AML-193 (cell line): ENCODE measurements at regions not wholly inside any gene's neighbourhood (a gene's known extent, or its start where the extent isn't known, plus 50 kb on each side); places are given as distances from the start of the nearest gene placed in this dataset.
A peak's percentile ranks its signal among the peaks of the same experiment; 100 is the strongest.

Source experiments
- DNase-seq, 2 experiments: peaks; one replicate each; lab custom pipeline; 2025; lab: John Stamatoyannopoulos, UW

DNA sequence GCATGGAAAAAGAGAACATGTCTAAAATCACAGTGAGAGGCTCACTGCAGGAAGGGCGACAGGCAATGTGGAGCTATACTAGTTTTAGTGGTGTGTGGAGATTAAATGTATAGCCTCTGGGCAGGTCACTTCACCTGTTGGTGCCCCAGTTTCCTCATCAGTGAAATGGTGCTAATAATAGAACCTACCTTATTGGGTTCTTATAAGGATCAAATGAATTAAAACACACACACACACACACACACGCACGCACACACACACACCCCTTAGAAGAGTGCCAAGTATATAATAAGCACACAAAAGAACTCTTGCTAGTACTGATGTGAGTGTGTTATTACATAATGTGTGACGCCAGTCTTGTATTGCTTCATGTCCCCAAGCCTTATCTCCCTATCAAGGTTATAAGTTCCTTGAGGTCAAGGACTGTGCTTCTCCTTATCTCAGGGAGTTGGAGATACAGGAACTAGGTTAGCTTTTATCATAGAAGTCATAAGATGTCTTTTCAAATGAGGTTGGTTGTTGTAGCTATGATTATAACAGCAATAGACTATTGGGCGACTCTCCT is 98.0 kb upstream of the CXCR4 start:
- DNase-seq, result peak in 1 of 2 experiments; percentile 12

DNA sequence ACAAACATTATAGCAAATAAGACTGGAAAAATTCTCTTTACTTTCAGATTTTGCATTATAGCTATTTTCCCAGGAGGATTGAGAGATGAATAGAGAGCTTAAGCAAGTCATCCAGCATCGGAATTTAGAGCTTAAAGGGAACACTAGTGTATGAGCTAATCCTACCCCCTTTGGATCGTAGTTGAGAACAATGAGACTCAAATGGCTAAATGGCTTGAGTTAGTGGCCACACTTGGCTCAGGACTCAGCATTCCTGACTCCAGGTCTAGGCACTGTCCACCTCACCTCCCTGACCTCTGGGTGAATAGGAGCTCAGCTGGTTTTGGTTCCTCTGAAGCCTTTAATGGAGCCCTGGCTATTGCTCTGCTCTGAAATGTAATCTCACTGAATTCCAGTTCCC is 97.5 kb upstream of the CXCR4 start:
- no peak for DNase-seq

DNA sequence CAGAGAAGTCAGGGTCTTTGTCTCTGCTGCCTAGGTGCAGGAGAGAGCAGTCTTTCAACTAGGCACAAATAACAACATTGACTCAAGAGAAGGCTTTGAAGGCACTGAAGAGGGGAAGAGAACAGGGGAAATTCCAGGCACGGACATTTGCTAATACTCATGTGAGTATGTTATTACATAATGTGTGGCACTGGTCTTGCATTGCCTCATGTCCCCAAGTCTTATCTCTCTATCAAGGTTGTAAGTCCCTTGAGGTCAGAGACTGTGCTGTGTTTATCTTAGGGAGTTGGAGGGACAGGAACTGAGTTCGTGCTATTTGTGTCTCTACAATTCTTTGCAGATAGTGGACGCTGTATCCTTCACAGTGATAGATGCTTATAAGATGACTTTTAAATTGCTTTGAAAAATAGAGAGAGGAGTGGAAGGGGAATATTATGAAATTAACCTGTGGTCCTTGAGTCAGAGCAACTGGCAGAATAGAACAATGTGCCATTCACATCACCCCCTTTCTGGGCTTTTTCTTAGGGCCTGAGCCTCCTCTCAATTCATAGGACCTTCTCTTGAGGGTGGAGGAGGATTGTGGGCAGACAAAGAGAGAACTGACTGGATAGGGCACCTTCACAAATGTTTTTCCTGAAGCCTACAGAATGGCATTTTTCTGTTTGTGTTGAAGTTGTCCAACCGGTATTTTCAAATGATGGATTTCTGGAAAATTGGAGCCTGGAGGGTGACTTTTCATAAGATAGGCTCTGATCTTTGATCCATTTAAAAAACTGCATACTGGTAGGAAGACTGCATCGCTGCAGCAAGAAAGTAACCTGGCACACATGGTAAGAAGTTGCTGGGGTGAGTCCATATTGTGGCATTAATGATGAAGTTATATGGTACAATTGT is 96.6 kb upstream of the CXCR4 start:
- peak; percentile 93 to 95 for DNase-seq

DNA sequence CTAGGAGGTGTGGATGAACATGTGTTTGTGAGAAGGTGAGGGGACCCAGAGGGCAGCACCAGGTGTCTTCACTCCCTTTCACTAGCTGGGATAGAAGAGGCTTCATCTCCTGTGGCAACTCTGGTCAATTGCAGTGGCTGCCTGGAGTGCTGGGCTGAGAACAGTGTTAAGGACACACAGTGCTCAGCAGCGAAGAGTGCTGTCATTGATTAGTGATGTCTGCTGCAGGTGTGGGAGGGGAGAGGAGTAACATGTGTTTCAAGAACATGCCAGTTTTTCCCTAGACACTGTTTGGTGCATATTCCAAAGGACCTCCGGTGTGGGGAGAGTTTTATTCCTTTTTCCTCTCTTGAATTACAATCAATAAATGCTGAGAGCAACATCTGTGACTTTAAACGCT is 95.9 kb upstream of the CXCR4 start:
- DNase-seq, result no peak

DNA sequence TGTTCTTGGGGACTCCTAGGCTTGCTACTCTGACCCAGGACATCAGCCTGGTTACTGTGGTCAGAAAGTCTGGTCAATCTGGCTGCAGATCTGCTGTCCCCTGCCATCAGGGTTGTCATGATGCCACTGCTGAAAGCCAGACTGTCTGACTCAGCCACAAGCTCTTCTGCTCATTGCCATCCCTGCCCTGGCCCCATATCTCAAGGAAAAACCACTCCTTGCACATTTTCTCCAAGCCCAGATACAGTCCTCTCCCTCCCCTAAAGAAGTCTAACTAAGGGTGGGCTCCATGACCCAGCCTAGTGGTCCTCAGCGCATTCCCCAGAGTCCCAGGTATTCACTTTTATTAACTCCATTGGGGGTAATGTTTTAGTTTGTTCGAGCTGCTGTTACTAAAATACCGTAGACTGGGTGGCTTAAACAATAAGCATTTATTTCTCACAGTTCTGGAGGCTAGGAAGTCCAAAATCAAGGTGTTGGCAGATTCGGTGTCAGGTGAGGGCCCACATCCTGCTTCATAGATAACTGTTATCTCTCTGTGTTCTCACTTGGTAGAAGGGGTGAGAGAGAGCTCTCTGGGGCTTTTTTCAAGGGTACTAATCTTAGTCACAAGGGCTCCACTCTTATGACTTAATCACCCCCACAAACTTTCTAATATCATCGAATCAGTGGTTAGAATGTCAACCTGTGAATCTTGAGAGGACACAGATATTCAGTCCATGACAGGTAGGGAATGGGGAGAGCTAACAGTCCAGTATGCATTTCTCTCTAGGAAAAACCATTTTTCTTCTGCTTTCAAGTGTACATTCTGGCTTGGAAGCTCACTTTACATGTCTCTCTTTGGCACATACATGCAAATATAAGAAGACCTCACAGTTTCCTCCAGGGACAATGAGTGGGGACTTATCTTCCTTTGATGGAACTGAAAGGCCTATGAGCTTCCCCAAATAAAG is 94.8 kb upstream of the CXCR4 start:
- no peak for DNase-seq

DNA sequence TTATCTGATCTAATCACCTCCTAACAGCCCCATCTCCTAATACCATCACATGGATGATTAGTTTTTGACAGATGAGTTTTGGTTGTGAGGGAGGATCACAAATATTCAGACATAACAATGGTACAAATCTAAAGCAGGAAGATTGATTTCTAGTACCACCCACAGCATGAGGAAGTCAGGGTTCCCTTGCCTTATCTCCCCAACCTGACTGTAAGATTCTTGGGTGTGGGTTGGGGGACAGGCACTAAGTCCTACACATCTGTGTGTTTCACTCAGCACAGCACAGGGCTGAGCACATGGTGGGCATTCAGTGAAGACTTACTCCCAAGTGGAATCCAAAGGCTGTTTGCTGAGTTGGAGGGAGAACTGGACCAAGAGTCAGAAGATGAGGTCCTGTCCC is 93.8 kb upstream of the CXCR4 start:
- no peak for DNase-seq

DNA sequence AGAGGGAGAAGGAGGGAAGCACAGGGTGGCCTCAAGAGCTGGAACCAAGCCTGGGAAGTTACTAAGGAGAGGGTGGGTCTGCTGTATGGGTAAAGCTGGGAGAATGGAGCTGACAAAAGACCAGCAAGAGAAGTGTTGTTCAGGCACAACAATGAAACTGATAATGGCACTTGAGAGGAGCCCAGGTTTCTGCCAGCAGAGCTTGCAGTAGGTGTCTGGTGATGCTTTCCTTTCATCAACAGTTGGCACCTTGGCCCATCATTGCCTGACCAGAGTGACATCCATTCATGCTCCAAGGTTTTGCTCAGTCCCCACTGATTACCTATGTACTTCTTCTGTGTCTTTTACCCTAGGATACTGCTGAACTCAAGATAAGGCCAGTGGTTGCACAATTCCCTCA is 92.9 kb upstream of the CXCR4 start:
- no peak for DNase-seq

DNA sequence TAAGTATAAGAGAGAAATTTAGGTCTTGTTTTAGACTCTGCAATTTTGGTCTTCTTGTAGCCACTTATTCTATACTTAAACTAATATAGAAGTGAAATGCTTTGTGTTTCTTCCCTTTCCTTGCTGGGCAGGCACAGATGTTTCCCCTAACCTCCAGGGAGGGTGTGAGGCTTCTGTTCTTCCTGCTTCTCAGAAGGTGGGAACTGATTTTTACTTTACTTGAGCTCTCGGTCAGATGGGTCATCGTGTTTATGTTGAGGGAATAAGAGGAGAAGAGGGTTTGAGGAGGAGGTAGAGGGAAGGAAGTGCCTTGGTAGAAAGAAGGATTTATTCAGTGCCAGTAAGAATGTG is 92.5 kb upstream of the CXCR4 start:
- DNase-seq, result no peak

DNA sequence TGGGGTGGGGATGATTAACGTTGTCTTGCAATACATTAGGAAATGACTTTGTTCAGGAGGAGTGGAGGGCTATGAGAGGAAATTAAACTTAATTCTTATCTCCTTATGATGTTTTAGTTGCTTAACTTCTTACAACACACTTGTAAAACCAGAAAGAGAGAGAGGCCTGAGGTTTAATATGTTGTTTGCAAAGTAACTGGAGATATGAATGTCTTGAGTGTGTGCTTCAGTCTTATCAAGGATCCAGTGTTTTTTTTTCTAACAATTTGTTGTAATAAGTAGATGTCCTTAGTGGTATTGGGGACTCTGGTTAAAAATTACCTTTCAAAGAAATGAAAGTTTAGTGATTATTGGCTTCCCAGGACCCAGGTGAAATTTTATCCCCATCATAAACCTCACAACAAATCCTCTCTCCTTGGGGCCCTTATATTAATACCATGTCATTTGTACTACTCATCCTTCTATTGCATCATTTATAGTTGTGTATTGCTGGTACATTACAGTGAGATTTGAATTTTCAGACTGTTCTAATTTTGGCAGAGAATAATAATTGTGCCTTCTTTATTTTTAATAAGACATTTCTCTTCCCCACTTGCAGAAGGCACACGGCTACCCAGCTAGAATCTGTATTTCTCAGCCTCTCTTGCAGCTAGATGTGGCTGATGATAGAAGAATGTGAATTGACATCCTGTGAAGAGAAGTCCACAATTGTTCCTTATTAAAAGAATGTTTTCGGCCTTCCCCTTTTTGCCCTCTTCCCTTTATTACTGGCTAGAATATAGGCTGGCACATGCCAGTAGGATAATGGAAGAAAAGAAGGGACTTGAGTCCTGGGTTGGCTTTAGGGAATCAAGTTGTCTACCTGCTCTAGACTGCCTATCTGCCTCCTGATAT is 91.9 kb upstream of the CXCR4 start:
- DNase-seq, result no peak

DNA sequence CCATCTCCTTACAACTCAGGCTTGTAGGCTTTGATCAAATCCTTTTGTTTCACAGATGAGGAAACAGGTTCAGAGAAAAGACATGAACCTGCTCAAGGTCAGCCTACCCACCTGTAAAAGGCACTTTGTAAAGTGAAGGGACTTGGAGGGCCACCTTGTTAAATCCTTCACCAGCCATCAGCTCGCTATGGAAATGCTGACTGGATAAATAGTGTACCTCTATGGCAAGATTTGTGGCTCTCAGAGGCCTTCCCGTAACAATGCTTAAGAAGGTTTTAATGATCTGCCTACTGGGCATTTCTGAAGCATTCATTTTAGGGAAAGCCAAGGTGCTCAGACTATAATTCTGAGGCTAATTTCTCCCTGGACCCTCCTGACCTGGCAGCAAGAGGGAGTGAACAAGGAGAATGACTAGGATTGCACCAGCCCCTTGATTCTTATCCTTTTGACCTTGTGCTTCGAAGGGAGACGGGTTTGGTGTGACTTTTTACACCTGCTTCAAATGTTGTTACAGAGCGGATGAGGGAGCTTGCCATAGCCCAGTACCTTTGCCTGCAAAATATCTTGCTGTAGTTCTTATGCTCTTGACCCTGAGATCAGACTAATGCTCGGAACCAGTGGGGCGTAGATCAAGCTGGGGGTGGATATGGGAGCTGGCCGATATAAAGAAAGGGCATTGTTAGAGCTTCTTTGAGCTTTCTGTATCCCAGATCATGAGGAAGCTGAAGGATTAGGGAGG is 90.9 kb upstream of the CXCR4 start:
- no peak for DNase-seq

DNA sequence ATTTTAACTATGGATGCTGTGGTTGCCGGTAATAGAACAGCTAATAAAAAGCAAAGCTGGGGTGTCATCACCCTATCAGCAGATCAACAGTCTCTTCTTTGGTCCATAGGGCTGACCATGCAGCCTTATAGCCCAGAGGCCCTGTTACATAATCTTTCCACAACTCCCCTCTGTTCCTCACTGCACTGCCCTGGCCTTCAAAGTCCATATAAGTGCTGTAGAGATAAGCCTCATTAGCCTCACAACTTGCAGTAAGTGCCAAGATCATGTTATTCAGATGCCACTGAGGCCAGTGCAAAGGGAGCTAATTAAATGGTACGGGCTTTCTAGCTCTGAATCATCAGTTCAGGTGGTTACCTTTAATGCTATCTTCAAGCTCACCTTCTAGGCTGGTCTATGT is 89.7 kb upstream of the CXCR4 start:
- peak; percentile 71 to 75 for DNase-seq

DNA sequence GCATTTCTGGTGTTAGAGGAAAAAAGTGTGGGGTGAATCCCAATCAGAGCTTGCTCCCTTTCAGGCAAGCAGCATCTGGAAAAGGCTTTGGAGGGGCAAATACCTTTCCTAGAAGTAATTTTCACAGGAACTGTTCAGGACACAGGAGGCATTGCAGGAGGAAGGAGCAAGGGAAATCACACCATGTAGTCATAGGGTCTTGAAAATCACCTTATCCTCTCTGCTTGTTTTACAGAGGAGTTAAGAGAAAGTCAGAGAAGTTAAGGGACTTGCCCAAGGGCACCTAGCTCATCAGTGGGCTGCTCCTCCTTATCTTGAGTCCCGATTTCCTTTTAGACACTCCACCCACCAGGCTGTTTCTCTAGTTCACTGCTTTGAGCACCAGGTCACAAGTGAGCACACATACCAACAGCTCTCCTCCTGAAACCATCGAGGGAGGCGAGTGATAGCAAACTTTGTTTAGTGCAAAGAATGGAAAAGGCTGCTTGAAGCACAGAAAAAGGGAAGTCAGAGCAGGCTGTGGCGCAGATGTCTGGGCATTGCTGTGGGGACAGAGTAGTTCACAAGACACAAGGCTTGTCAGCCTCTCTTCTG is 89.2 kb upstream of the CXCR4 start:
- peak; percentile 83 to 89 for DNase-seq

DNA sequence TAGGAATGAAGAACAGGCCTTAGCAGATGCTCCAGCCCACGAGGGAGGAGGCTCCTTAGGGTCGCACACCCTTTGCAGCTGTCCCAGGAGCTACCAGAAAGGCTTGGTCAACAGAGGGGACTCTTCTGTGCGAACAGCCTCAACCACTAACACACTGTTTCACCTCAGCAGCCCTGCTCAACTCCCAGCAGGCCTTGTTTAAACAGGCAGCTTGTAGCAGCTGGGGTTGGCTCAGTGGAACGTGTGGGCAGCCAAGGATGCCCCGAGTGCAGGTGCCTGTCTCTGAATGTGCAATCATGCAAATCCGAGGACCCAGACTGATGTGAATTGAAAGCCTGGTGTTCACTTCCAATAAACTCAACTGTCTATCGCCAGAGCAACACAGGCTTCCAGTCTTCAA is 88.7 kb upstream of the CXCR4 start:
- DNase-seq, result no peak

DNA sequence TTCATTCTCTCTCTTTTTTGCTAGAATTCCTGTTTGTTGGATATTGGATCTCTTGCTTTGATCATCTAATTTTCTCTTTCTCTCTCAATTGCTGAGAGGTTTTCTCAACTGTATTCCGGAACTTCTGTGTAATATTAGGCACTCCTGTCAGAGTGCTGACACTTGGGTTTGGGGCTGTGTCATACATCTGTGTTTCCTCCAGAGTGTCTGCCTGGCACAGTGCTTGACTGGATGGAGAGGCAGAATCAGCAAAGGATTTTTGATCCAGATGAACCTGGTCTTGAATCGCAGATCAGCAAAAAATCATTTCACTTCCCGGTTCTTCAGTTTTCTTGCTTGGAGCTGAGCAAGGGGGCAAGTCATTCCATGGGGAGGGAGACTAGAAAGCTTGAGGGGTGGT is 87.7 kb upstream of the CXCR4 start:
- DNase-seq, result no peak

DNA sequence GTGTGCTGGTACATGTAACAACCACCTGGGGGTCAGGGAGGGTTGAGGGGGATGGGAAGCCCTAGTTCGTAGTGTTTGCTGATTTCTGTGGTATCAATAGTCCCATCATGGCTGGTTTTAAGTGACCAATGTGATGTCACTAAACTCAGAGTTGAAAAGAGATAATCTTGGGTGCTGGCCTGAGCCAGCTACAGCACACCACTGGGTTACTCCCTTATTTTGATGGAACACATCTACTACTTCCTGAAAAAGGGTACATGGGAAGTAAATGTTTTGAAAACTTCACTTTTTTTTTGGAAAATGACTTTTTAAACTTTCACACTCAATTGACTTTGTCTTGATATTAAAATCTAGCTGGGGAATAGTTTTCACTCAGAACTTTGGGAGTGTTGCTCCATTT is 87.0 kb upstream of the CXCR4 start:
- no peak for DNase-seq

DNA sequence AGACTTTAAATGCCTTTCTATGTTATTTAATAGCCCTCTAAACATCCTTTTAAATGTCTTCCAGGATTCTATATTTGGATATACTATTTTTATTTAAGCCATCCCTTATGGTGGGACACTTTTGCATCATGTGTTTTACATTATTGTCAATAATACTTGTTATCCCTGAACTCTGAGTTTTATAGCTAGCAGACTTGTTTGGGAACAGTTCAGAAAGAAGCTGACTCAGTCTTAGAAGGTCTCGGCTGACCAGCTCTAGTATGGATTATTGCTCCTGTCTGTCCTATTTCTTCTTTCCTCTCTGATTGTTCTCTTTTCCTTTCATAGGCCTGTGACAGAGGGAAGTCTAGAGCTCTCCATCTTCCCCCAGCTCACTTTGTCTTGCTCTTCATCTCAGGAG is 77.3 kb upstream of the CXCR4 start:
- DNase-seq, result no peak

DNA sequence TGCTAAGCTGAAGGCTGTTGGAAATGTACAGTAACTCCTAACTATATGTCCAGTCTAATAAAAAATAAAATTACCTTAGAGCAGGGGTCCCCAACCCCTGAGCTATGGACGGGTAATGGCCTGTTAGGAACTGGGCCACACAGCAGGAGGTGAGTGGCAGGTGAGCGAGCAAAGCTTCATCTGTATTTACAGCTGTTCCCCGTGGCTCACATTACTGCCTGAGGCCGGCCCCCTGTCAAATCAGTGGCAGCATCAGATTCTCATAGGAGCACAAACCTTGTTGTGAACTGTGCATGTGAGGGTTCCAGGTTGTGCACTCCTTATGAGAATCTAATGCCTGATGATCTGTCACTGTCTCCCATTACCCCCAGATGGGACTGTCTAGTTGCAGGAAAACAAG is 73.1 kb upstream of the CXCR4 start:
- DNase-seq, result no peak

DNA sequence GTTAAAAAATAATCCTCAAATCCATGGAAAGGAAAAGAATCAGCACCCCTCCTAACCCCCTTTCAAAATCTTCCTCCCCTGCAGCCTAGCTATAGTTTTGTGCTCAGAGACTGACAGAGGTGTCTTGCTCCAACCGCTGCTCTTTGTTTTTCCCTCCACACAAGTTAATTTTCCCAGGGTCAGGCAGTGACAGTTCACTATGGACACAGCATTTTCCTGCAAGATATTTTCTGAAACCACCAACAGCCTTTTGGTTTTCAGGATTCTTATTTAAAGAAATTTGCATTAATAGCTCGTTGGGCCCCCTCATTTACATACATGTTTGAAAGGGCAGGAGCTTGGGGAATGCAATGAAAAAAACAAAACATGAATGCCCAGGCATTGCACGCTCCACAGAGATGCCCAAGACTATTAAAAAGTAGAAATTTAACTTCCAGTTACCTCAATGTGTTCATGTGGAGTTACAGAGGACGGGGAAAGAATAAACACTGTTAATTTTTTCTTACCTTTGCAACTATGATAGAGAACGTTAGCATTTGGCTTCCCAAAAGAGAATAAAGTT is 71.4 kb upstream of the CXCR4 start:
- DNase-seq, result no peak

DNA sequence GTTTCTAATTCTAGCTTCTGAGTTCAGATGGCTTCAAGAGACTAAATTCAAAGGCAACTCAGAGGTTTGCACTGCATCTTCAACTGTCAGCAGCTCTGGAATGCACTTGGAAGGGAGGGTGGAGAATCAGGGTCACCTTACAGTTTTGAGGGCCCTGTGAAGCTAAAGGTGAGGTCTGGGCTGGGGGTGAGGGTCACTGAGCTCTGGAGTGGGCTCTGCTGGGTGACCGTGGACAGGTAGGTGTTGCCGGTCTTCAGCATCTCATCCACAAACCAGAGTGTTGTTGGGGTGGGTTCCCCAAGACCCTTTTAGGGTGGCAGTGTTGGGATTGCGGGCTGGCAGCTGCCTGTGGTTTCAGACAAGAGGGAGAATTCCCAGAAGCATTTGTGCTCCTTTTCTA is 70.1 kb upstream of the CXCR4 start:
- DNase-seq, result no peak
